ENCODE measurements at regions not wholly inside any gene's neighbourhood (a gene's known extent, or its start where the extent isn't known, plus 50 kb on each side); places are given as distances from the start of the nearest gene placed in this dataset.
"Not testable (repeated sequence)": the region's sequence is repeated elsewhere in the genome, so short reads cannot be mapped to it uniquely, and the experiment has no call there.

DNA sequence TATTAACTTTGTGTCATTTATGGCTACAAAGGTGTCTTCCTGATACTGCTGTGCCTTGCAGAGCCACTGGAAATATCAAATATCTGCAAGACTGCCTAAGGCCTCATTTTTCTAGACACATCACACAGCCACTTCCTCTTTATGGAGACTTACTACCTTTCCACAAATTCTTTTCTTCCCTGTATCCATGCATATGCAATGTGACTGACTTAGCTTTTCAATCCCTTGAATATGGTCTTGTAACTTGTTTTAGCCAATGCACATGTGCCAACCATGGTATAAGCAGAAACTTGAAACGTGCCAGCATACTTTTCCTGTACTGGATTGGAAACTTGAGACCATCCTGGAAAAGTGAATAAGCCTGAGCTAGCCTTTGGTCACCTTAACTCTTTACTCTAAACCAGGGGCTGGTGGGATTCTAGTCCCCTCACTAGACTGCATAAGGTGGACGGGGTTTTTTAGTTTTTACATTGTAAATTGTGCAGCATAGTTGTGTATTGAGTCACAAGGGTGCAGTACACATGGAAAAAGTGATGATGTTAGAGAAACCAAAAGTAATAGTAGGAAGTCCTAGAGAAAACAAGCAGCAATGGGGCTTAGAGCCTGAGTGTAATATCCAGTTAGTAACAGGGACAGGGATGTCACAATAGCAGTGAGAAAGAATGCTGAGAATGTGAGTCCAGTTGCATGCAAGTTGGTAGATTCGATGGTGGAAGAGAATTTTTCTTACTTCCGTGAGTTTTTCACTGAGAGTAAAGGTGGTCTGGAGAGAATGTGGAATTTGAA is 879.5 kb downstream of the SORCS1 start:
- no peak for DNase-seq

DNA sequence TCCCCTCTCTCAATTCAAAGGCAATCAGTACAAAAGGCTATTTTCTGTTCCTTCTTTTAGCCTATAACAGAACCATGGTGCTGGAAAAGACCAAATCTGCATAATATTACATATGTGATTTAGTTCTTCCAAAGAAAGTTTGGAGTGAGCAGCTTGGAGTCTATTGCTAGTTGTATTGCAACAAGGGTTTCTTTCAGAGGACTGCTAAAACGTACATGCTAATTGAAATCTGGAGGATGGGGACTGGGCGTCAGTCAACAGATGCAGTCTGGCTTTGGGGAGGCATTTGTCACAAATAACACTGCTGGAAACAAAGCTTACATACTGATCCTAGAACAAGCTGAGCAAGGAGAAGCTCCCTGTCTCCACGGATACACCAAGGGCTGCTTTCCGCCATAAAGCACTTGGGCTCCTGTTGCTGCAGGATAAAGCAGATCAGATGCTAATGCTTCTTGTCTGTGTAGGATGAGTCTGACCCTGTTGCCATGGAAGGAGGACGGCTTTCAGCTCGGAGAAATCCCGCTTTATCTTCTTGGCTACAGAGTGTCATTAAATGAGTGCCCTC is 883.5 kb downstream of the SORCS1 start:
- DNase-seq = no peak

- DNase-seq = no peak
Measured at GRCh38 chr10:106278383-106278782, 886.1 kb downstream of the SORCS1 start.

DNA sequence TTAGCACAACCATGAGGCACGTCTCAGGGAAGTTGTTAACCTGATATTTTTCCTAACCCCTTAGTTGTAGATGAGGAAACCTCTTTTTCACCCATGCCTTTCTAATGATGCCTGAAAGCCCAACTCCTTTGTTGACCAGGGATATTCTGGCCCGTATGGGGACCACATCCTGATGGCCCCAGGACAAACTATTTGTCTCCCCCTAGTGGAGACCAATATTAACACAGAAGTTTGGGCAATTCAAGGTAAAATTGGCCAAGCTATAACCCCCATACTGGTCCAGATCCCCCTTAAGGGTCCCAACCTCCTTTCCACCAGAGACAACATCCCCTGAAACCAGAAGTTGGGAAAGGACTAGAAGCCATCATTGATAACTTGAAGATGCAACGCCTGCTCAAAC is 893.3 kb downstream of the SORCS1 start:
- DNase-seq = no peak

DNA sequence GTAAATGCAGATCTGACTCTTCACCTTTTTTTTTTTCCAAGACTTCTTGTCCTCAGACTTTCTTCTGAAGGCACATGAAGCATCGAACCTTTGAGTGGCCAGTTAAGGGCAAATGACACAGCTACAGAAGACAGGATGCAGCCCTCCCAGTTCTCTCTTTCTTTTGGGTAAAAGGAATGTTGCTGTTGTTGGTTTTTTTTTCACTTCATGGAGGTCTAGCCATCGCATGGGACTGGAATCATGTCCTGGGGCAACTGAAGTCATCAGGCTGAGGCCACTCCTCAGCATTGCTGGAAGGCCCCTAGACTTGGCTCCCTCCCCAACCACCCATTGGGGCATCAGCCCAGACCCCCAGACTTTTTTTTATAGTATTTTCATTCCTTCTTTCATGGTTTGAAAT is 896.5 kb downstream of the SORCS1 start:
- DNase-seq = no peak

DNA sequence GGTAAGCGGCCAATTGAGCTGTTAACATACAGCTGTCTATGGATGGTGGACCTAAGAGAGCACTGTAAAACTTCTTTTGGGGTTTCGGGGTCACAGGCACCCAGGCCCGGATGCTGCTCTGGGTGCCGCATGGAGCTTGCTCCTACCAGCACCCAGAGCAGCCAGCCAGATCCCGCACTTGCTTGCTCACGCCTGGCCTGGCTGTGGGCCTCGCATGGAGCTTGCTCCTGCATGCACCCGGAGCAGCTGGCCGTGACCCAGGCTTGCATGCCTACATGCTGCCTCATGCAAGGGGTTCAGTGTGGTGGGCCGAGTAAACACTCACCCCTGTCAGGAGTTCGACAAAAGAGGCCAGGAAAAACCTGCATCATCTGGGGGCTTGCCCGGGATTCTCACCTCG is 896.9 kb downstream of the SORCS1 start:
- no peak for DNase-seq

DNA sequence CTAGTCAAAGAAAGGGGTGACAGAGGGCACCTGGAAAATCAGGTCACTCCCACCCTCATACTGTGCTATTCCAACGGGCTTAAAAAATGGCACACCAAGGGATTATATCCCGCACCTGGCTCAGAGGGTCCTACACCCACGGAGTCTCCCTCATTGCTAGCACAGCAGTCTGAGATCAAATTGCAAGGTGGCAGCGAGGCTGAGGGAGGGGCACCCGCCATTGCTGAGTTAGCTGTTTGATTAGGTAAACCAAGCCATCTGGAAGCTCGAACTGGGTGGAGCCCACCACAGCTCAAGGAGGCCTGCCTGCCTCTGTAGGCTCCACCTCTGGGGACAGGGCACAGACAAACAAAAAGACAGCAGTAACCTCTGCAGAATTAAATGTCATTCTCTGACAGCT is 907.1 kb downstream of the SORCS1 start:
- DNase-seq = not testable (repeated sequence)

DNA sequence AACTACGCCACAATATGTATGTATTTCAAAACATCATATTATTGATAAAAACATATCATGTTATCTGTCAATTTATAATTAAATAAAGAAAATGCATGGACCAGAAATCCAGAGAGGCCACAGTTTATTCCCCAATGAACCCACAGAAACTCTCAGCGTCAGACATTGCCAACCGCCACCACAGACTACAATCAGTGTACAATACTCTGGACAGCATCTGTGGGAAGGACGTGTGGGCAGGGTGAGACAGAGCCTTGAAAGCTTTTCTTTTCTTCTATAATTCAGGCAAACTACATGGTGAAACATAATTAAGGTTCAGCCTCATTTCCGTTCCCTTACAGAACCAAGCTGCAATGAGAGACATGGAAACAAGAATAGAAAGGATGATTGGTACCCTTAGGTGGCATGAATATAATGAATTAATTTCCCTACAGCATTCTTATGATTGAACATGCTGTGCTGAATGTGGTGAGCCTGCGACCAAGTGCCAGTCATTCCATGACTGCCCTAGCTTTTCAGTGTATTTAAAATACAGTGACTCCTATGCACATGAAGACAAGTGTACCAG is 909.3 kb downstream of the SORCS1 start:
- no peak for DNase-seq

- no peak for DNase-seq
Measured at GRCh38 chr10:106254071-106254470, 910.4 kb downstream of the SORCS1 start.

DNA sequence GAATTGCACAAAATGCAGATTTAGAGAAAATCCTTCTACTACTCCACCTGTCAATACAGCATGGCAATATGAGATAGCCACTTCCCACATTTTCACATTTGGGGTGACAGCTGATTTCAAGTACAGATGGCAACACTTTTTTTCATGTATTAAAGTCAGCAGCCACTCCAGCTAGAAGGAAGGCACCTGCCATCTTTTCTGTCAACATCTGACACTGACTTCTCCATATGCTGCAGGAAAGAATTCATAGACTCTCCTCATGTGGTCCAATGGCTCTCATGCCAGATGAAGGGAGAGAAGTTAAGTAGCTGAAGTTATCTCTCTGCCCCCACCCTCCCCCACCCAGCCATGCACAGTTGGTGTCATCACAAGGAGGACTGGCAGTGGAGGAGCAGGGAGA is 912.0 kb downstream of the SORCS1 start:
- DNase-seq = no peak

GRCh38 chr10:106251573-106251972 is 912.9 kb downstream of the SORCS1 start:
- no peak for DNase-seq

GRCh38 chr10:106242301-106242700 is 922.2 kb downstream of the SORCS1 start:
- no peak for DNase-seq

GRCh38 chr10:106226828-106227227 is 937.7 kb downstream of the SORCS1 start:
- DNase-seq = no peak

- no peak for DNase-seq
Measured at GRCh38 chr10:106226142-106226541, 938.4 kb downstream of the SORCS1 start.

GRCh38 chr10:106224676-106225075 is 939.8 kb downstream of the SORCS1 start:
- DNase-seq = no peak

GRCh38 chr10:106217627-106218026 is 946.9 kb downstream of the SORCS1 start:
- no peak for DNase-seq

DNA sequence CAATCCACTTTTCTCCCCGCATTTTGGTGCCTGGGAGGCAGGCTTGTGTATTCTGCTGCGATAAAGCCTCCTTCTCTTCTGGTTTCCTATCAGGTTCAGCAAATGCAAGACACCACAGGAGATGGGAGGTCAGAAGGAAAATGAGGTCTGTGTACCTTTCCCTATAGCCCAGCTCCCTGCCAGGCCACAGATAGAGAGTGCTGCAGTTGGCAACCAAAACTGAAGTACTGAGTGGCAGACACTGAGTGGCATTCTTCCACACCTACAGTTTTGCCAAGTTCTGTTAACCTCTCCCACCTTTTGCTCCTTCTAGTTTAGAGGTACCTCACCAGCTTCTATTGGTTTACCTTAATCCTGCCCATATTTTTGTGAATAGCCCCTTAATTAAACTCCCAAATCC is 948.4 kb downstream of the SORCS1 start:
- DNase-seq = no peak

DNA sequence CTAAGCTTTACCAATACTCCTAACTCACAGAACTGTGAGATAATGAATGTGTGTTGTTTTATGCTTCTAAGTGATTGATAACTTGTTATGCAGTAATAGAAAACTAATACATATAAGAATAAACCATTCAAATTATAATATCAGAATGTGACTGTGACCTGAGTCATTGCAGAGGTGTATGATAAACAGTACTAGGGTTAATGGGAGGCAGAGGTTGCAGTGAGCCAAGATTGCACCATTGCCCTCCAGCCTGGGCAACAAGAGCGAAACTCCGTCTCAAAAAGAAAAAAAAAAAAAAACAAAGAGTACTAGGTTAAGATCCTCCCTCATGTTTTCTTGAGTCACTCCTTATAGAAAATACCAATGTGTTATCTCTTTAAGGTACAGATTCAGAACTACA is 950.3 kb downstream of the SORCS1 start:
- no peak for DNase-seq

DNA sequence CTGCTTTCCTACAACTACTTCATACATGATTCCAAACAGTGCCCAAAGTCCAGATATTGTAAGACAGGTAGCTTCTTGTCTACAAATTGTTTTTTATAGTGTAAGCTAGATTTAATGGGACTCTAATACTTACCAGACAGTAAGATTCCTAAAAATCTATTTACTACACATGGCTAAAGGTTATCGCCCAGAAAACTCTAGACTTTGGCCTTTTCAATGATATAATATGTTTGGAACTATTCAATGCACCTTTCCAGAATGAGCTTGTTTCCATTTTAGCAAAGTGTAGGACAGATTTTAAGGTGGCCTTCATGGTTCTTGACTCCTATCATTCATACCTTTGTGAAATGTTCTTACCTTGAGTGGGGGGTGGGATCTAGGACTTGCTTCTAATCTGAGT is 951.0 kb downstream of the SORCS1 start:
- DNase-seq = no peak

DNA sequence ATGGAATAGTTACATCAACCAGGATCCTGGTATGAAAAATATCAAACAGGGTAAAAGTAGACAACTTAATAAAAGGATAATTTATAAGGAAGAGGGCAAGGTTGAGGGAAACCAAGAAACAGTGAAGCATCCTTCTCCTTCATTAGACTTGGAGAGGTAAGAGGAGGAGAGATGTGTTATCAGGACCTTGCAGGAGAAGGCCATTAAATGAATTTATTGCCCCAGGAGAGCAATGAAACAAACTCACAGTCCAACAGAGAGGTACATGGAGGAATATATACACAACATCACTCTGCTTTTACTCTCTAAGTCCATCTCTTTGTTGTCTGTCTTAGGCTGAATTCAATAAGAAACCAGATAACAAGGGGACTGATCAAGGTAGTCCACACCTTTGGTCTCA is 966.2 kb downstream of the SORCS1 start:
- DNase-seq = no peak

DNA sequence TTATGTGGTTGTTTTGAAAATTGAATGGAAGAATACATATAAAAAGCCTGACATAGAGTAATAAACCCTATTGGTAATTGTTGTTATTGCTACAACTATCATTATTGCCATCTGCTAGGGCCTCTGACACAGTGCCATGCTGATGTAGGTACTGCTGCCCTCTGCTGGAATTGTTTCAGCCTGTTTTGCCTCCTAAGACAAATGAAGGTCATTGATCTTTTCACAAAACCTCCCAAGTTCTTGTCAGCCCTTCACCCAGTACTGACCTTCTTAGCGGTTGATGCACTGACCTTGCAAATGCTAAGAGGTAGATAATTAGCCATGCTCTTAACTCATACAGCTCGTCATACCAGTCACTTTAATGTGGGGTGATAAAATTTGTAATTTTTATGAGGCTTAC is 975.2 kb downstream of the SORCS1 start:
- DNase-seq = peak; percentile 3

DNA sequence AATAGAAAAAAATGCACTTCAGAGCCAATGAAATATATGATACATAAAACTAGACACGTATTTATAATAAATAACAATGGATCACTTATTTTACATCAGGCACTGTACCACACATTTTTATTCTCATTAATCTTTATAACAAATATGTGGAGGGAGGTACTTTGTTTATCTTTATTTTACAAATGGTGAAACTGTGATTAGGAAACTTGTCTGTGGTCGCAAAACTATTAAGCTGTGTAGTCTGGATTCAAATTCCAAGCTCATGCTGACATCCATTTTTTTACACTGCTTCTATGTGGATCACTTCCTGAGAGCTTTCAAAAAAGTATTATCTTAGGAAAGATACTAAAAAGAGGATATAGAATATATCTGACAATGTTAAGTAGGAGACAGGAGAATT is 978.6 kb downstream of the SORCS1 start:
- DNase-seq = no peak

DNA sequence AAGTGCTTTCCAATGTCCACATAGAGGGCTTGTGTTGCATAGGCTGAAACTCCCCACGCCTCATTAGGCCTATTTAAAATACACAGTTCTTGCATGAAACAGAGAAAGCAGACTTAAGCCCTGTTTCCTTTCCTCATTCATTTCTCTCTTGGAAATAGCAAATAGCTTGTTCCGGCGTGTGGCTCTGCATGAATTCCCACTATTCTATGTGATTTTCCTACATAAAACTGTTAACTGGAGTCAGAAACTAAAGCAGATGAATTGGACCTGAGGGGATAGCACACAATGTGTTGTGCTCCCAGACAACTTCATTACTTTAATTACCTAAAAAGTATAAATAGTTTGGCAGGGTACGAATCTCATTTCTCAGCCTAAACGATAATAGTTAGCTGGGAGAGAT is 981.5 kb downstream of the SORCS1 start:
- DNase-seq = no peak

- DNase-seq = no peak
Measured at GRCh38 chr10:106182542-106182941, 982.0 kb downstream of the SORCS1 start.

- DNase-seq = no peak
Measured at GRCh38 chr10:106181501-106181900, 983.0 kb downstream of the SORCS1 start.
